H1 (cell line): ENCODE measurements at regions not wholly inside any gene's neighbourhood (a gene's known extent, or its start where the extent isn't known, plus 50 kb on each side); places are given as distances from the start of the nearest gene placed in this dataset.

ENCODE experiments used
- BCL11A ChIP-seq, 2 experiments: IDR thresholded peaks; one replicate each; pipeline ENCODE4 v1.6.1; 2011; ENCODE audit warnings: low read depth in 2 of 2, low read length in 2 of 2, mild to moderate bottlenecking in 2 of 2
- CTCF ChIP-seq, 3 experiments: IDR thresholded peaks; 1 replicate in 2 of 3; 2 replicates in 1 of 3; pipeline versions ENCODE4 v1.5.1 to v1.6.1; 2011; ENCODE audit warnings: low read length in 3 of 3, mild to moderate bottlenecking in 3 of 3, inconsistent platforms in 2 of 3, low read depth in 1 of 3, moderate library complexity in 1 of 3; ENCODE audit not compliant: insufficient read depth in 1 of 3; ENCODE audit errors: control extremely low read depth in 1 of 3
- EP300 ChIP-seq, 2 experiments: IDR thresholded peaks; 1 replicate in 1 of 2; 2 replicates in 1 of 2; pipeline ENCODE4 v1.6.1; 2011 to 2012; ENCODE audit warnings: low read depth in 2 of 2, low read length in 2 of 2, mild to moderate bottlenecking in 2 of 2, borderline replicate concordance in 1 of 2, inconsistent platforms in 1 of 2, moderate library complexity in 1 of 2
- GABPA ChIP-seq: IDR thresholded peaks from 2 replicates; pipeline ENCODE4 v1.6.1; 2011; ENCODE audit warnings: mild to moderate bottlenecking, low read length, moderate library complexity, borderline replicate concordance; ENCODE audit not compliant: insufficient read depth
- JUN ChIP-seq: IDR thresholded peaks from 2 replicates; pipeline ENCODE4 v1.6.1; 2011; ENCODE audit warnings: low read depth, mild to moderate bottlenecking, improper control_type of control experiment, low read length
- ZNF274 ChIP-seq: IDR thresholded peaks from 2 replicates; pipeline ENCODE4 v1.7.0; 2012; ENCODE audit warnings: low read length, borderline replicate concordance; ENCODE audit errors: extremely low read depth

- TF ChIP-seq EP300 (IDR thresholded peaks at IDR 0.05; ENCODE audit: borderline replicate concordance in 1 of 2, low read depth in 2 of 2, low read length in 2 of 2) (no peak), JUN (no peak), CTCF (IDR thresholded peaks at IDR 0.05; ENCODE audit: control extremely low read depth in 1 of 3, insufficient read depth in 1 of 3, low read depth in 1 of 3, low read length in 3 of 3) (no peak), BCL11A (IDR thresholded peaks at IDR 0.05; ENCODE audit: low read depth in 2 of 2, low read length in 2 of 2) (no peak), ZNF274 (no peak), GABPA (no peak)
Measured at GRCh38 chr9:108681851-108682590, 173.8 kb downstream of the ACTL7B start.
